Lower lobe of right lung (tissue), 2 donors: ENCODE measurements at regions not wholly inside any gene's neighbourhood (a gene's known extent, or its start where the extent isn't known, plus 50 kb on each side); places are given as distances from the start of the nearest gene placed in this dataset.

Source experiments
- ATAC-seq, 2 donors: fragments of 200-7000 bp; cut with Tn5 transposase; one replicate each; pipeline ENCODE4 v1.9.1; 2020 to 2022; ENCODE audit warnings: mild to moderate bottlenecking in 2 of 2, moderate library complexity in 2 of 2
- DNase-seq: peaks from one replicate; pipeline ENCODE4 v3.0.0-alpha.2; 2020
- H3K27ac ChIP-seq: fragments of 200-600 bp; one replicate; pipeline ENCODE4 v1.8.0; 2022
- H3K27me3 ChIP-seq: fragments of 200-600 bp; one replicate; pipeline ENCODE4 v1.8.0; 2022; ENCODE audit warnings: low read depth
- H3K36me3 ChIP-seq: fragments of 200-600 bp; one replicate; pipeline ENCODE4 v1.8.0; 2022; ENCODE audit warnings: mild to moderate bottlenecking
- H3K4me1 ChIP-seq: fragments of 200-600 bp; one replicate; pipeline ENCODE4 v1.8.0; 2022
- H3K4me3 ChIP-seq: fragments of 200-600 bp; one replicate; pipeline ENCODE4 v1.8.0; 2022; ENCODE audit warnings: mild to moderate bottlenecking
- H3K9me3 ChIP-seq: fragments of 200-600 bp; one replicate; pipeline ENCODE4 v1.8.0; 2022
- intact Hi-C: fragments of 100-400 bp; cut with DNase I; formaldehyde crosslinking; loops from one replicate; pipeline ENCODE4 v1.11.0; 2022
- TF ChIP-seq, protein P1 (sequence below): fragments of 200-600 bp; IDR thresholded peaks from one replicate; pipeline ENCODE4 v1.8.0; 2022; ENCODE audit warnings: antibody characterized with exemption, mild to moderate bottlenecking
- donor health status: DM: no; HTN: yes; CAD: no; lungs with severe emphysema.

DNA sequence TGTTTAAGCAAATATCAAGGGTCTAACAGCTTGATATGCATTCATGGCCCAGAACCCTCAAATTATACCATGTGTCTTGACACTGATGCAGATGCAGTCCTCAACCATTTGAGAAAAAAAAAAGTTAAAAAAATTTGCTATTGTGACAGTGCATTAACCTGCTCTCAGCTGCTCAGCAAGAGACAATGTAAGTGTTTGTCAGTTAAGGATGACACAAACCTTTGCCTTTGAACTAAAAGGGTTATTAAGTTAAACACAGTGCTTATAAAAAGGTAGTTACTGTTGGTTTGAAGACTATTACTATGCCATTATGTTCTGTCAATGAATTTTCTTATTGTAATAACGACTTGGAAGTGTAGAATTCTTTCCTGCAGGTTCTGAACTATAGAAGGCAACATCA is 655.6 kb upstream of the NEGR1 start:
- intact Hi-C loops: no loop called here
- Histone ChIP-seq H3K4me3 (no peak overlapping the region), H3K4me1 (no peaks in the 10 kb centered on the region), H3K27me3 (no peaks in the 10 kb centered on the region), H3K27ac (no peak overlapping the region), H3K9me3 (no peaks in the 10 kb centered on the region), H3K36me3 (no peaks in the 10 kb centered on the region)
- DNase-seq: no peak
- TF ChIP-seq, protein P1, sequence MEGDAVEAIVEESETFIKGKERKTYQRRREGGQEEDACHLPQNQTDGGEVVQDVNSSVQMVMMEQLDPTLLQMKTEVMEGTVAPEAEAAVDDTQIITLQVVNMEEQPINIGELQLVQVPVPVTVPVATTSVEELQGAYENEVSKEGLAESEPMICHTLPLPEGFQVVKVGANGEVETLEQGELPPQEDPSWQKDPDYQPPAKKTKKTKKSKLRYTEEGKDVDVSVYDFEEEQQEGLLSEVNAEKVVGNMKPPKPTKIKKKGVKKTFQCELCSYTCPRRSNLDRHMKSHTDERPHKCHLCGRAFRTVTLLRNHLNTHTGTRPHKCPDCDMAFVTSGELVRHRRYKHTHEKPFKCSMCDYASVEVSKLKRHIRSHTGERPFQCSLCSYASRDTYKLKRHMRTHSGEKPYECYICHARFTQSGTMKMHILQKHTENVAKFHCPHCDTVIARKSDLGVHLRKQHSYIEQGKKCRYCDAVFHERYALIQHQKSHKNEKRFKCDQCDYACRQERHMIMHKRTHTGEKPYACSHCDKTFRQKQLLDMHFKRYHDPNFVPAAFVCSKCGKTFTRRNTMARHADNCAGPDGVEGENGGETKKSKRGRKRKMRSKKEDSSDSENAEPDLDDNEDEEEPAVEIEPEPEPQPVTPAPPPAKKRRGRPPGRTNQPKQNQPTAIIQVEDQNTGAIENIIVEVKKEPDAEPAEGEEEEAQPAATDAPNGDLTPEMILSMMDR: no peak
- ATAC-seq: no peak

DNA sequence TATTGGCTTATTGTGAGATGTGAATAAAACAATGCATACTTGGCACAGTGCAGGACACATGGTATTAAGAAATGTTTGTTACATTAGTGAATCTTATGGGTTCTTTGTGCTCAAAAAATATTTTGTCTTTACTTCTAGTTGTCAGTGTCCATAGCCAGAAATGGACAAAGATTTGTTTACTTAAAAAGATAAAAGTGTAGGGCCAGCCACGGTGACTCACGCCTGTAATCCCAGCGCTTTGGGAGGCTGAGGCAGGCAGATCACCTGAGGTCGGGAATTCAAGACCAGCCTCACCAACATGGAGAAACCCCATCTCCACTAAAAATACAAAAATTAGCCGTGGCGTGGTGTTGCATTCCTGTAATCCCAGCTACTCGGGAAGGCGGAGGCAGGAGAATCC is 654.6 kb upstream of the NEGR1 start:
- Histone ChIP-seq H3K27me3 (no peaks in the 10 kb centered on the region), H3K27ac (no peak overlapping the region), H3K4me3 (no peak overlapping the region), H3K9me3 (no peaks in the 10 kb centered on the region), H3K4me1 (no peaks in the 10 kb centered on the region), H3K36me3 (no peaks in the 10 kb centered on the region)
- ATAC-seq (no peak), DNase-seq (no peak)
- TF ChIP-seq, protein P1: no peak
- intact Hi-C loops: no loop called here

DNA sequence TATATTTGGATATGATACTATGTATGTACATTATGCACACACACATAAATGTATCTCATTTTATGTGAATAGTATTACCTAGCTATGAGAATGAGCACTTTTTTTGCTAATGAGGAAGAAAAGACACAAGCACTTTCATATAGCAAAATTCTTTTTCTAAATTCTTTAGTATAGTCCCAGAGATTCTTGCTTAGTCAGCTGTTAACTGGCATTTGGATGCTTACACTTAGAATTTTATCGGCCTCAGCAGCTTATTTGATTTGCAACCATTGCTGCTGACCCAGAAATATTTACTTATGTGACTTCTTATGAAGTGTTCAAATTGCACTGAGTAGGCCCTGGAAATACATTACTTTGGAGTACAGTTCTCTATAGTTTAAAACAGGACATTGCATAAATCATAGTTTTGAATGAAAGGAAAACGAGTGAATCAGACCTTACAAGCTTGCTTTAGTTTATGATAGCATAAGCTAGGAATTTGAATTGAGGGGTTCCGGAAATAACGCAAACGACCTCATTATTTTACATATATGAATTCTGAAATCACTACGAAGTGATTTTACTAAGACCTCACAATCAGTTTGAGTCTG is 653.9 kb upstream of the NEGR1 start:
- no peaks in the 10 kb centered on the region for H3K36me3 ChIP-seq
- no peak overlapping the region for H3K27ac ChIP-seq
- DNase-seq (no peak), ATAC-seq (no peak)
- no peaks in the 10 kb centered on the region for H3K4me1 ChIP-seq
- TF ChIP-seq, protein P1: no peak
- no peak overlapping the region for H3K4me3 ChIP-seq
- H3K27me3 ChIP-seq: no peaks in the 10 kb centered on the region
- intact Hi-C loops: no loop called here
- no peaks in the 10 kb centered on the region for H3K9me3 ChIP-seq

DNA sequence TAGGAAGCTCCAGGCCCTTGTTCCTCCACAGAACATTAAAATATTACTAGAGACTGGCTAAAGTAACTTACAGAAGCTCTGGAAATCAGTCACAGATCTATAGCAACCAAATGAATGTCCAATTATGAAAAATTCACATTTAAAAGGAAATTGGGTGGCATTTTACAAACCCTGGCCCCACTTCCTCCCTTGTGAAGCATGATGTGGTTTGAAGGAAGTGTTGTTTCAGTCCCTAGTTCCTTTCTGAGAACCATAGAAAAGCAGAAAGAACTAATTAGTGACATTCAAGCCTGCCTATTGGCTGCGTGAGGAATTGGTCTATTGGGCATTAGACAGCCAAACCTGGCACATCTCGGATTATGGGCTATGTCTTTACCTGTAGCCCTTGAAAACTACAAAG is 649.7 kb upstream of the NEGR1 start:
- ATAC-seq (no peak), DNase-seq (no peak)
- intact Hi-C loops: no loop called here
- no peaks in the 10 kb centered on the region for H3K27me3 ChIP-seq
- no peak overlapping the region for H3K4me3 ChIP-seq
- TF ChIP-seq, protein P1: no peak
- no peak overlapping the region for H3K27ac ChIP-seq
- H3K36me3 ChIP-seq: no peaks in the 10 kb centered on the region
- no peaks in the 10 kb centered on the region for H3K9me3 ChIP-seq
- H3K4me1 ChIP-seq: no peaks in the 10 kb centered on the region

- Histone ChIP-seq H3K27ac (no peak overlapping the region), H3K4me1 (no peaks in the 10 kb centered on the region), H3K27me3 (no peaks in the 10 kb centered on the region), H3K36me3 (no peaks in the 10 kb centered on the region), H3K4me3 (no peak overlapping the region), H3K9me3 (no peaks in the 10 kb centered on the region)
- TF ChIP-seq, protein P1: no peak
- DNase-seq (no peak), ATAC-seq (no peak)
- intact Hi-C loops: no loop called here
Observed at GRCh38 chr1:72930528-72930927, 648.2 kb upstream of the NEGR1 start.

- TF ChIP-seq, protein P1: no peak
Observed at GRCh38 chr1:72918940-72919339, 636.6 kb upstream of the NEGR1 start.

More at GRCh38 chr1:72918940-72919339, 636.6 kb upstream of the NEGR1 start:
- ATAC-seq (no peak), DNase-seq (no peak)
- Histone ChIP-seq H3K27me3 (no peaks in the 10 kb centered on the region), H3K4me3 (no peak overlapping the region), H3K36me3 (no peaks in the 10 kb centered on the region), H3K4me1 (no peaks in the 10 kb centered on the region), H3K9me3 (no peaks in the 10 kb centered on the region), H3K27ac (no peak overlapping the region)
- intact Hi-C loops: no loop called here
